Mammary epithelial cell (primary cell): ENCODE measurements at regions not wholly inside any gene's neighbourhood (a gene's known extent, or its start where the extent isn't known, plus 50 kb on each side); places are given as distances from the start of the nearest gene placed in this dataset.

Experiments used
- CTCF ChIP-seq, 2 donors: IDR thresholded peaks in 1 of 2; conservative IDR thresholded peaks in 1 of 2; 2 replicates each; pipeline ENCODE4 v1.5.1; 2011 to 2012; ENCODE audit warnings: inconsistent platforms in 2 of 2, low read length in 2 of 2, mild to moderate bottlenecking in 2 of 2, control low read depth in 1 of 2, low read depth in 1 of 2; ENCODE audit not compliant: insufficient read depth in 1 of 2; ENCODE audit errors: extremely low read depth in 1 of 2
- EZH2 ChIP-seq: IDR thresholded peaks from 2 replicates; pipeline ENCODE4 v1.6.1; 2012; ENCODE audit warnings: low read length, inconsistent platforms, borderline replicate concordance

- no peak for TF ChIP-seq CTCF (conservative IDR thresholded peaks at IDR 0.05 in 1 of 2, IDR thresholded peaks at IDR 0.05 in 1 of 2; ENCODE audit: extremely low read depth in 1 of 2, insufficient read depth in 1 of 2, low read depth in 1 of 2, low read length in 2 of 2)
- no peak for TF ChIP-seq EZH2
Measured at GRCh38 chr3:152538518-152538917, 269.8 kb downstream of the MBNL1 start.
